ENCODE measurements at regions not wholly inside any gene's neighbourhood (a gene's known extent, or its start where the extent isn't known, plus 50 kb on each side); places are given as distances from the start of the nearest gene placed in this dataset.

DNA sequence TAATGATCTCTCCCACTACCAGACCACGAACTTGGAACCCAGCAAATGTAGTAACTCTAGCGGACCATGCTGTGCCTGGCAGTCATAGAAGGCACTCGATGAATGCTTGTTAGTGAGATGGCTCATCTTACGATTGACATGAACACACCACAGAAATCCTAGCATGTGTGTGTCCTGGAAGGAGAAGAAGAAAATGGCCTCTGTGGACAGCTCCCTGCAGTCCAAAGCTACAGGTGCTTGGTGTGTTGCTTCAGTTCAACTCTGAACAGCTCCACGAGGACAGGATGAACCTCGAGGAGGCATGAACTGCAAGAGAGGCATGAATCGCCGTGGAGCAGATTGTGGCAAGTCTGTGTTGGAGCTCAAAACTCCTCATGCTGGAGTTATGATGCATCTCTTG lies 93.5 kb downstream of the KLF6 start:
- no peak for DNase-seq (ENCODE audit: low read depth)

DNA sequence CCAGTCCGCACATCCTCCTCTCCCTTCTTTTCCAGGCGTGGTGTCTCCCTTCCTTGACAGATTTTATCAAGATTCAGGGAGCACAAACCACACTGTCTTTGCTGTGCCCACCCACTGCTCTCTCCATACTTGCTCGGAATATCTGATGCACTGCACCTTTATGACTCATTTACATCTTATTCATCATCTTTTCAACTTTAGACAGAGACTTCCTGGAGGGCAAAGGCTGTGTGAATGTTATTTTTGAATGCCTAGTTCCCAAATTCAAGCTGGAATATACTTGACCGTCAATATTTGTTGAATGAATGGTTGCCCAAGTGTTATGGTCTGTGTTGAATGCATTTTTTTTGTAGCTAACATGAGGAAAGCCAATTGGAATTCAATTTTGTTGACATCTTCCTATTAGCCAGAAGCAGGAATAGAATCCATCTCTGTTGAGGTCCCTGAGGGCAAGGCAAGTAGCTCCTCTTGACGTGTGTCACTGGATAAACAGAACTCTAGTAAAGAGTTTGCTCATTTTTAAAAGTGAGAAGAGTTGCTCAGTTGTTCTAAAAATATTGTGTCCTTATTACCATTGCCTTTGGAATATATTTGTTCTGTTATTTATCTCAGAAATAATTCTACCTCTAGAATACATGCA lies 95.0 kb downstream of the KLF6 start:
- DNase-seq (ENCODE audit: low read depth), result no peak

- no peak for DNase-seq (ENCODE audit: low read depth)
Observed at GRCh38 chr10:3687510-3688081, 97.4 kb downstream of the KLF6 start.

GRCh38 chr10:3685384-3685783 lies 99.6 kb downstream of the KLF6 start:
- no peak for DNase-seq (ENCODE audit: low read depth)

DNA sequence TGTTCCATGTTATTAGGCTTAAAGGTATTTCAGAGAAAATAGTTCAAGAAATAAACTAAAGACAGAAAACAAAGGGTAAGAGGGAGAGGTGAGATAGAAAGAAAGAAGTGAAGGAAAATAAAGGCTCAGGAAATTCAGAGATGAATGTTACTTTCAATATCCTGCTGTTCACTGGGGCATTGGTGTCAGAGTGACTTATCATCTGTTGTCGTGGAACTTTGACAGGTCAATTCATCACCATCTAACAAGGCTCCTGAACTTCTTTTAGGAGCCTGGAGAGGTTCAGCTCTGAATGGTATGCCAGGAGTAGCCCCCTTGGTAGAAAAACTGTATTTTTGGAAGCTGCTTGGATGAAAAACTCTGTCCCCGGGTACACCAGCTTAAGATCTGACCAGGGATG lies 100.1 kb downstream of the KLF6 start:
- DNase-seq (ENCODE audit: low read depth), result no peak

- DNase-seq (ENCODE audit: low read depth), result no peak
Observed at GRCh38 chr10:3683560-3683959, 101.4 kb downstream of the KLF6 start.

DNA sequence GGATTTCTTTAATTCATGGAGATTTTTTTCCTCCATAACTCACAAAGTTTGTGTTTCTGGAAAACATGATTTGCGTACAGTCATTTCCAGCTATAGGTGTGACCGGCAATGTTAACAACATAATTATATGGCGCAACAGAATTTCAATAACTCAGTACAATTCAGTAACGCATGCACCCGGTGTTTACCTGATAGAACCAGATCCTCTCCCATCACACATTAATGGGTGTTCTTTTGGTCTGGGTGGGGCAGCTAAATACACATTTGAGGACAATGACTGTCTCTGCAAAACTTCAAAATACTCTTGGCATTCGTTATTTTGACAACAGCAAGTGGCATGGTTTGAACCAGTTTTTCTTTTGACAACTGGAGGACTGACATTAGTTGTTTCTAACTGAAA lies 102.3 kb downstream of the KLF6 start:
- no peak for DNase-seq (ENCODE audit: low read depth)

DNA sequence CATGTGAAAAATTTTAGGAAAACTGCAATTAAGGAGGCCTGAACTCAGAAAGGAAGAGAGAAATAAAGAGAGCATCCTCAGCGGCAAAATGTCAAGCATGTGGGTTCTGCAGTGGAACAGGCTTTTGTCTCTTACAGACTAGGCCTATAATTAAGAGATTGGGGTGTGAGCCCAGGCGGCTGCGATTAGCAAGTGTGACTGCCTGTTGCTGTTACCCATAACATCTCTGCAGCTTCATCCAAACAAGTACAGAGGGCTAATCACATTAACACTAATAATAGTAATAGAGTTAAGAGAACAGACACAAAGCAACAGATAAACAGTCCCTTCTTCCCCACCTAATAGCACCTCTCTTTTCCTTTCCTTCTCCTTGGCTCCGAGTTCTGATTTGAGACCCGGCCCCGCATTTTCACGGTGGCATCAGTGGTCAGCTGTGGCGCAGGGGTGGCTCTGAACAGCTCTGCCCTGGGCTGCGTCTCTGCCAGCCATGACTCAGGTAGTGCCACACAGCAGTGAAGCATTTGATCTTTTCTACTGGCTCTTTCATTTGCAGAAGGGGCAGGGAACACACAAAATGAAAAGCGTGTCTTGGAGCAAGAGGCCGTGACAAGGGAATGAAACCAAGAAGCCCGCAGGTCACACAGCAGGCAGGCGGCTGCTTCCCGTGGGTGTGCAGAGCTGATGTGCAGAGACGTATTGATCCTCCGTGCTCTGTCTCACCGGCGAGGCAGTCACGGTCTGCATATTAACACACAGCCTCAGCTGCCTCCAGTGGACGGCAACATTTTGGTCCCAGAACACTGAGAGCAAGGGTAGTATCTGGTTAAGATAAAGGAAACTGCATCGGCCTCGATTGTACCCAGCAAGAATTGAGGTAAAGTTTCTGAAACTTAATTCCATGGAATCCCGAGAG lies 103.1 kb downstream of the KLF6 start:
- DNase-seq (ENCODE audit: low read depth), result no peak

DNA sequence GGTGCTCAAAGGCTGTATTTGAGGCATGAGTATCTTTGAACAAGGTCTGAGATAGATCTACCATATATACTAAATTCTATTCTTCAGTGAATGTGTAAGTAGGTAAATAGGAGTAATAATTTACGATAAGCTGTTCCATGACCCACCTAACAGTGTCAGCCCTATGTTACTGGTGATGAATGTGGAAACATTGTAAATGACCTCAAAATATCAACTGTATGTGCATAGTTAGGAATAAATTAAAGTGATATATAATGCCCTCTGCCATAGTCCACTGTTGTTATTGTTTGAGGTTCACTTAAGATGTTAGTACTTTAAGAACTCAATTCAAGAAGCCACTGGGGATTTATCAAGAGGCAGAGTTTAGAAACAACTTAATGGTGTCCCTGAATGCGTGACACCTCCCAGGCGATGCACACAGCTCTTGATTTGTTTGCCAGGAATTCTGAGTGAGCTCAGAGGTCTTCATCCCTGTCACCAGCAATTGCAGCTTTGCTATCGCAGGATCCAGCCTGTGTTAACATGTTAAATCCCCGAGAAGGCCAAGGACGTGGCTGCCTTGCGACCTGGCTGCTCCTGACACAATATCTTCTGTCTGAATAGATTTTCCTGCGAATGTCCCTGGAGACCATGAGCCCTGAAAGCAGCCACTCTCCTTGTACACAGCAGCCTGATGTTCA lies 104.9 kb downstream of the KLF6 start:
- DNase-seq (ENCODE audit: low read depth), result no peak

DNA sequence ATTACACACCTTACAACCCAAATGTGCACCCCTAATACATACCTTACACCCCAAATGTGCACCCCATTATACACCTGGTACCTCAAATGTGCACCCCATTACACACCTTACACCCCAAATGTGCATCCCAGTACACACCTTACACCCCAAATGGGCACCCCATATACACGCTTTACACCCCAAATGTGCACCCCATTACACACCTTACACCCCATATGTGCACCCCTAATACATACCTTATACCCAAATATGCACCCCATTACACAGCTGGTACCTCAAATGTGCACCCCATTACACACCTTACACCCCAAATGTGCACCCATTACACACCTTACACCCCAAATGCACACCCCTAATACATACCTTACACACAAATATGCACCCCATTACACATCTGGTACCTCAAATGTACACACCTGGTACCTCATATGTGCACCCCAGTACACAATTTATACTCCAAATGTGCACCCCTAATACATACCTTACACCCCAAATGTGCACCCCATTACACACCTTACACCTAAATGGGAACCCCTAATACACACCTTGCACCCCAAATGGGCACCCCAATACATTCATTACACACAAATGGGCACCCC lies 106.3 kb downstream of the KLF6 start:
- DNase-seq (ENCODE audit: low read depth), result no peak

- DNase-seq (ENCODE audit: low read depth), result no peak
Observed at GRCh38 chr10:3676564-3676963, 108.4 kb downstream of the KLF6 start.

DNA sequence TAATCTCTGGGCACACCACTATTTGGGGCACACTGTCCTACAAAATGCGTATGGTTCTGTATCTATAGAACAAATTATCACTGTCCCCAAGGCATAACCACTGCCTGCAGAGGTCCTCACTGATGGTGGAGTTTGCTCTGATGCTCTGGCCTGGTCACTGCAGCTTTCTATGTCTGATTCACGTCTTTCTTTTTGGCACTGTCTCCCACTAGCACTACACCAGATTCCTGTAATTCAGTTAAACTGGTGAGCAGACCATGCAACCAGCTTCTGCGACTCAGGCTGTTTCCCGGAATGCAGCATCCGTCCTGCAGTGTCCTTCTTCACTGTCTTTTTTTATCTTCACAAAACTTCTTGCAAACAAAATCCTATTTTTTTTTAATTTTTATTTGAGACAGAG lies 112.8 kb downstream of the KLF6 start:
- DNase-seq (ENCODE audit: low read depth), result no peak

DNA sequence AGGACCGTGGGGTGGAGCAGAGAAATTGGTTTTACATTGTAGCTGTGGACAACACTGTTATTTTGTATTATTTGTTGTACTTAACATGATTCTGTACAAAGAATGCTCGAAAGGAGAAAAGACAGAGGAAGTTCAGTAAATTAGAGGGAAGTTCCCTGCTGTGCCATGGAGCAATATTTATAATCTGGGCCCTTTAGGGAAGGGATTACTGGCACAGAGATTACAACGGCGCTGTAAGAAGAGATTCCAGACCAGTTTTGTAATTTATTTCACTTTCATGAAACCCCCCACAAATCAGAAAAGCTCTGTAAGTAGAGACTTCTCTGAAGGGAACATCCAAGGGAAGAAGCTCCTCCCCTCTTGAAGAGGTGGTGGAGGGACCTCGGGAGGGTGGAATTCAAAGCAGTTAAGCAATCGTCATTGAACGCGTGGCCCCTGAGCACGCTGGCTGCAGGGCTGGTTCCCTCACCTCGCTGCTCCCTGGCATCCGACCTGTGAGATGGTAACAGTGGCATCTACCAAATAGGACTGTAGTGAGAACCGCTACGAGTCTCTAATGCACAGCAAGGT lies 113.5 kb downstream of the KLF6 start:
- DNase-seq (ENCODE audit: low read depth), result no peak

DNA sequence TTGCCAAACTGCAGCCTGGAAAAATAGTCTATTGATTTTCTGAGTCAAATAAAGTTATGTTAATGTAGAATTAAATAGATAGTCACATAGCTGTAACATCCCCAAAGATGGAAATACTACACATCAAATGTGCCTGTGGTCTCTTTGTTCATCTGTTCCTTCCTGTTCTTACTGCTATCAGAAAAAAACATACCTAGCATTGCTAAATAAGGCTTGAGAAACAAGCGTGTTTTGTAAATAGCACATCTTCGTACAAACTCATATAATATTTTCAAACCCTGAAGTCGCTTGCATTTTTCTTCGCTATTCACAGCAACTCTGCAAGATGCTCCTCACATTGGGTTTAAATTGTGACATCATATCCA lies 116.1 kb downstream of the KLF6 start:
- DNase-seq (ENCODE audit: low read depth), result no peak

GRCh38 chr10:3668276-3668965 lies 116.6 kb downstream of the KLF6 start:
- DNase-seq (ENCODE audit: low read depth), result peak; percentile 64

- DNase-seq (ENCODE audit: low read depth), result no peak
Observed at GRCh38 chr10:3666525-3667302, 118.3 kb downstream of the KLF6 start.

DNA sequence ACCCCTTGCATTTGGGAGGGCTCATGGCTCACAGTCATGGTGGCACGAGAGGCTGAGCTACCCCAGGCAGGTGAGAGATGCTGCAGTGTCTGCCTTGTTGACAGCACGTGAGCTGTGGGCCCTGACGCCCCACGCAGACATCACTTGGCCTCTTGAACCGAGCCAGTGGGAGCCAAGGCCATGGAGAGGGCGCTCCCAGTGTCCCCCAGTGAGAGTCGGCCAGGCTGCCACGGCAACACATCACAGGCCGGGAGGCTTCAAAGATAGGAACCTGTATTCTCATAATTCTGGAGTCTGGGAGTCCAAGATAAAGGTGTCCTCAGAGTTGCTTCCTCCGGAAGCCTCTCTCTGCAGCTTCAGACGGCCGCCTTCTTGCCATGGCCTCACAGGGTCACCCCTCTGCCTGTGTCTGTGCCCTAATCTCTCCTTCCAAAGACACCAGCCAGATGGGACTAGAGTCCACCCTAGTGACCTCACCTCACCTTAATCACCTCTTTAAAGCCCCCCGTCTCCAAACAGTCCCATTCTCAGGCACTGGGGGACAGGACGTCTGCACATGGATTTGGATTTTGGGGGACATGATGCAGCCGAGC lies 119.6 kb downstream of the KLF6 start:
- no peak for DNase-seq (ENCODE audit: low read depth)

GRCh38 chr10:3662775-3663174 lies 122.2 kb downstream of the KLF6 start:
- DNase-seq (ENCODE audit: low read depth), result no peak

DNA sequence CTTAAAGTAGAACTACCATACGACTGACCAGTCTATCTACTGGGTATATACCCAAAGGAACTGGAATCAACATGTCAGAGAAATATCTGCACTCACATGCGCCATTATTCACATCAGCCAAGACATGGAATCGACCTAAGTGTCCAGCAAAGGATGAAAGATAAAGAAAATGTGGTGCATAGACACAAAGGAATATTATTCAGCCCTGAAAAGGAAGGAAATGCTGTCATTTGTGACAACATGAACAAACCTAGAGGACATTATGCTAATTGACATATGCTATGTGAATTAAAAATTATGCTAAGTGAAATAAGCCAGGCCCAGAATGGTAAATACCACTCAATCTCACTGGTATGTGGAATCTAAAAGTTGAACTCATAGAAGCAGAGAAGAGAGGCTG lies 123.7 kb downstream of the KLF6 start:
- no peak for DNase-seq (ENCODE audit: low read depth)

DNA sequence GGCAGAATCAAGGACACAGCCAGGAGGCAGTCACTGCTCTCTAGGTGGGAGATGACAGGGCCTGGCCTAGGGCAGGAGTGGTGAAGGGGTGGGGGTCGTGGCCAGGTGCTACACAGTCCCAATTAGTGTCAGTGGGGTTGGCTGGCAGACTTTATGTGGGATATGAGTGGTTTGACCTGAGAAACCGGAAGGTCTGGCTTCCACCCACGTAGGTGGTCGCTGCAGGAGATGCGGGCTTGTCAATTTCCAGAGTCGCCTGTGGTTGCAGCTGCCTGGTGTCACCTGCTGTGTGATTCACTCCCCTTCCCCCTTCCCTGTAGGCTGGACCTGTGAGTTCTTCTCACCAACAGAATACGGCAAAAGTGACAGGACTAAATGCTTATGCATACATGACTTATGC lies 124.3 kb downstream of the KLF6 start:
- DNase-seq (ENCODE audit: low read depth), result no peak
